ENCODE measurements at regions not wholly inside any gene's neighbourhood (a gene's known extent, or its start where the extent isn't known, plus 50 kb on each side); places are given as distances from the start of the nearest gene placed in this dataset.
A peak's percentile ranks its signal among the peaks of the same experiment; 100 is the strongest.

- no peak overlapping the region for H2AFZ ChIP-seq (ENCODE audit: low read depth, low read length, severe bottlenecking)
- no peaks in the 10 kb centered on the region for H4K20me1 ChIP-seq (ENCODE audit: low read depth, low read length)
Observed at GRCh38 chr17:69650881-69651280, 236.4 kb downstream of the MAP2K6 start.

GRCh38 chr17:69651921-69652320 is 237.4 kb downstream of the MAP2K6 start:
- peaks cover 32% of the 10 kb centered on the region for H3F3A ChIP-seq (ENCODE audit: insufficient read depth)
- H3K9me2 ChIP-seq (replicated peaks; ENCODE audit: insufficient read depth, low read length): no peaks in the 10 kb centered on the region
- H4K20me1 ChIP-seq (ENCODE audit: low read depth, low read length): no peaks in the 10 kb centered on the region
- H3K4me3 ChIP-seq (ENCODE audit: insufficient read depth, low read length, poor library complexity, severe bottlenecking): no peak overlapping the region
- H2AFZ ChIP-seq (ENCODE audit: low read depth, low read length, severe bottlenecking): no peak overlapping the region
- TF ChIP-seq CTCF (IDR thresholded peaks at IDR 0.05; ENCODE audit: insufficient read depth, low read length, poor library complexity, severe bottlenecking): no peak
- no peak for TF ChIP-seq EZH2phosphoT487 (conservative IDR thresholded peaks at IDR 0.05; ENCODE audit: low read length)
- no peaks in the 10 kb centered on the region for H3K27me3 ChIP-seq (ENCODE audit: low read length)
- H3K79me2 ChIP-seq (ENCODE audit: insufficient read depth, low read length): no peaks in the 10 kb centered on the region
- H3K9ac ChIP-seq (ENCODE audit: low read length): no peak overlapping the region
- H3K27ac ChIP-seq (ENCODE audit: low read depth, low read length): peak overlapping the region; percentile 53
- H3K36me3 ChIP-seq (ENCODE audit: low read length): 0 out of 2 replicates have a peak, but pooled peaks cover 14% of the 10 kb centered on the region
- peaks cover 6% of the 10 kb centered on the region; the same call in 1 of the 2 replicates for H3K9me3 ChIP-seq (ENCODE audit: insufficient read depth, low read length)
- H3K4me2 ChIP-seq (ENCODE audit: low read depth, low read length, poor library complexity, severe bottlenecking): no peak overlapping the region

More at GRCh38 chr17:69650881-69651280, 236.4 kb downstream of the MAP2K6 start:
- H3F3A ChIP-seq (ENCODE audit: insufficient read depth): peaks cover 22% of the 10 kb centered on the region
- no peak overlapping the region for H3K4me2 ChIP-seq (ENCODE audit: low read depth, low read length, poor library complexity, severe bottlenecking)
- H3K79me2 ChIP-seq (ENCODE audit: insufficient read depth, low read length): no peaks in the 10 kb centered on the region
- no peak overlapping the region for H3K9ac ChIP-seq (ENCODE audit: low read length)
- no peak overlapping the region for H3K27ac ChIP-seq (ENCODE audit: low read depth, low read length)
- no peaks in the 10 kb centered on the region for H3K9me2 ChIP-seq (replicated peaks; ENCODE audit: insufficient read depth, low read length)
- H3K27me3 ChIP-seq (ENCODE audit: low read length): no peaks in the 10 kb centered on the region
- H3K36me3 ChIP-seq (ENCODE audit: low read length): 0 out of 2 replicates have a peak, but pooled peaks cover 14% of the 10 kb centered on the region
- H3K9me3 ChIP-seq (ENCODE audit: insufficient read depth, low read length): peaks cover 6% of the 10 kb centered on the region; the same call in 1 of the 2 replicates
- H3K4me3 ChIP-seq (ENCODE audit: insufficient read depth, low read length, poor library complexity, severe bottlenecking): no peak overlapping the region
- TF ChIP-seq CTCF (IDR thresholded peaks at IDR 0.05; ENCODE audit: insufficient read depth, low read length, poor library complexity, severe bottlenecking) (no peak), EZH2phosphoT487 (conservative IDR thresholded peaks at IDR 0.05; ENCODE audit: low read length) (no peak)

- H3K9ac ChIP-seq (ENCODE audit: low read length): peak overlapping the region; percentile 63
- H3K27ac ChIP-seq (ENCODE audit: low read depth, low read length): peak overlapping the region; percentile 99
- peaks cover 7% of the 10 kb centered on the region; the same call in 1 of the 2 replicates for H3K36me3 ChIP-seq (ENCODE audit: low read length)
- H3K4me2 ChIP-seq (ENCODE audit: low read depth, low read length, poor library complexity, severe bottlenecking): peak overlapping the region; percentile 91
- no peaks in the 10 kb centered on the region for H3K27me3 ChIP-seq (ENCODE audit: low read length)
- TF ChIP-seq CTCF (IDR thresholded peaks at IDR 0.05; ENCODE audit: insufficient read depth, low read length, poor library complexity, severe bottlenecking) (no peak), EZH2phosphoT487 (conservative IDR thresholded peaks at IDR 0.05; ENCODE audit: low read length) (no peak)
- no peaks in the 10 kb centered on the region for H3K9me2 ChIP-seq (replicated peaks; ENCODE audit: insufficient read depth, low read length)
- no peaks in the 10 kb centered on the region for H3K79me2 ChIP-seq (ENCODE audit: insufficient read depth, low read length)
- H3K9me3 ChIP-seq (ENCODE audit: insufficient read depth, low read length): peaks cover 6% of the 10 kb centered on the region; the same call in 1 of the 2 replicates
- peaks cover 34% of the 10 kb centered on the region for H3F3A ChIP-seq (ENCODE audit: insufficient read depth)
- H2AFZ ChIP-seq (ENCODE audit: low read depth, low read length, severe bottlenecking): peak overlapping the region; percentile 74
- peak overlapping the region; percentile 16 for H3K4me3 ChIP-seq (ENCODE audit: insufficient read depth, low read length, poor library complexity, severe bottlenecking)
- no peaks in the 10 kb centered on the region for H4K20me1 ChIP-seq (ENCODE audit: low read depth, low read length)
Observed at GRCh38 chr17:69654981-69655855, 240.7 kb downstream of the MAP2K6 start.

Data from SU-DHL-6 (cell line).